ENCODE measurements at regions not wholly inside any gene's neighbourhood (a gene's known extent, or its start where the extent isn't known, plus 50 kb on each side); places are given as distances from the start of the nearest gene placed in this dataset.

DNA sequence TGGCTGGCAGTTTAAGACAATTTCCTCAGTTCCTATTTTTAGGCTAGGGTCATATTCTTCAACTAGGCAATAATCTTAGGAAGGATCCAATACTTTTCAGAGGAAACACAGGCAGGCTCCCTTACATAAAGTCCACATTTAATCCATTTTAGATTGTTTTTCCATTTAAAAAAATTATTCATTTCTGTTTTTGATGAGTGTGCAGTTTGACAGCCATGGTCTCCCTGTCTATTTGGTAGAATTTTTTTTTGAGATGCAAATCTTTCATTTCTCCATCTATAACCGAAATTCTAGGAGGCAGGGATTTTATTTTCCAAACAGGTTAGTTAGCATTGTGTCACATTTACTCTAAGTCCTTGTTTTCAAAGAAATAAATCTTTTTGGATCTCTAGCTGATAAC is 326.8 kb downstream of the PPP4R3C start:
- TF ChIP-seq, protein P1, sequence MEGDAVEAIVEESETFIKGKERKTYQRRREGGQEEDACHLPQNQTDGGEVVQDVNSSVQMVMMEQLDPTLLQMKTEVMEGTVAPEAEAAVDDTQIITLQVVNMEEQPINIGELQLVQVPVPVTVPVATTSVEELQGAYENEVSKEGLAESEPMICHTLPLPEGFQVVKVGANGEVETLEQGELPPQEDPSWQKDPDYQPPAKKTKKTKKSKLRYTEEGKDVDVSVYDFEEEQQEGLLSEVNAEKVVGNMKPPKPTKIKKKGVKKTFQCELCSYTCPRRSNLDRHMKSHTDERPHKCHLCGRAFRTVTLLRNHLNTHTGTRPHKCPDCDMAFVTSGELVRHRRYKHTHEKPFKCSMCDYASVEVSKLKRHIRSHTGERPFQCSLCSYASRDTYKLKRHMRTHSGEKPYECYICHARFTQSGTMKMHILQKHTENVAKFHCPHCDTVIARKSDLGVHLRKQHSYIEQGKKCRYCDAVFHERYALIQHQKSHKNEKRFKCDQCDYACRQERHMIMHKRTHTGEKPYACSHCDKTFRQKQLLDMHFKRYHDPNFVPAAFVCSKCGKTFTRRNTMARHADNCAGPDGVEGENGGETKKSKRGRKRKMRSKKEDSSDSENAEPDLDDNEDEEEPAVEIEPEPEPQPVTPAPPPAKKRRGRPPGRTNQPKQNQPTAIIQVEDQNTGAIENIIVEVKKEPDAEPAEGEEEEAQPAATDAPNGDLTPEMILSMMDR (IDR thresholded peaks at IDR 0.05), result no peak
- no peak for TF ChIP-seq POLR2AphosphoS5 (IDR thresholded peaks at IDR 0.05)
- TF ChIP-seq EP300 (IDR thresholded peaks at IDR 0.05), result no peak
- no peak for TF ChIP-seq POLR2A (IDR thresholded peaks at IDR 0.05)
